GM12872 (cell line): ENCODE measurements at regions not wholly inside any gene's neighbourhood (a gene's known extent, or its start where the extent isn't known, plus 50 kb on each side); places are given as distances from the start of the nearest gene placed in this dataset.

Source experiments
- CTCF ChIP-seq: IDR thresholded peaks from 3 replicates; pipeline ENCODE4 v1.5.1; 2011; ENCODE audit warnings: low read depth, mild to moderate bottlenecking, low read length, moderate library complexity; ENCODE audit not compliant: insufficient read depth

GRCh38 chr2:215718436-215718835, 282.6 kb upstream of the FN1 start:
- no peak for TF ChIP-seq CTCF

GRCh38 chr2:215717501-215718381, 281.9 kb upstream of the FN1 start:
- TF ChIP-seq CTCF: no peak

GRCh38 chr2:215716956-215717355, 281.1 kb upstream of the FN1 start:
- no peak for TF ChIP-seq CTCF

- TF ChIP-seq CTCF: no peak
Observed at GRCh38 chr2:215712871-215713790, 277.3 kb upstream of the FN1 start.

- no peak for TF ChIP-seq CTCF
Observed at GRCh38 chr2:215712219-215712868, 276.5 kb upstream of the FN1 start.

GRCh38 chr2:215711471-215712034, 275.7 kb upstream of the FN1 start:
- TF ChIP-seq CTCF: no peak
